ENCODE measurements at regions not wholly inside any gene's neighbourhood (a gene's known extent, or its start where the extent isn't known, plus 50 kb on each side); places are given as distances from the start of the nearest gene placed in this dataset.
"Not testable (repeated sequence)": the region's sequence is repeated elsewhere in the genome, so short reads cannot be mapped to it uniquely, and the experiment has no call there.

GRCh38 chr9:13915131-13915530 lies 398.8 kb downstream of the NFIB start:
- ATAC-seq (ENCODE audit: low read depth) (no peak), DNase-seq (no peak)
- H3K4me1 Mint-ChIP-seq: no peaks in the 10 kb centered on the region
- peaks cover 5% of the 10 kb centered on the region for H3K9me3 Mint-ChIP-seq
- ChIA-PET POLR2A (no interaction called here), CTCF (no interaction called here)
- no peak for TF ChIP-seq CTCF (IDR thresholded peaks at IDR 0.05)
- intact Hi-C loops (cut with micrococcal nuclease): no loop called here
- H3K4me3 Mint-ChIP-seq: no peak overlapping the region
- no peaks in the 10 kb centered on the region for H3K27me3 Mint-ChIP-seq
- H3K36me3 Mint-ChIP-seq (ENCODE audit: low read depth): no peaks in the 10 kb centered on the region
- H3K27ac Mint-ChIP-seq: no peak overlapping the region

GRCh38 chr9:13911473-13911872 lies 402.5 kb downstream of the NFIB start:
- CTCF ChIA-PET: no interaction called here
- POLR2A ChIA-PET: no interaction called here
- TF ChIP-seq CTCF (IDR thresholded peaks at IDR 0.05): no peak

GRCh38 chr9:13907842-13908241 lies 406.1 kb downstream of the NFIB start:
- H3K36me3 Mint-ChIP-seq (ENCODE audit: low read depth); DNase-seq; H3K27ac Mint-ChIP-seq; ATAC-seq (ENCODE audit: low read depth); intact Hi-C loops (cut with micrococcal nuclease); H3K4me3 Mint-ChIP-seq; H3K4me1 Mint-ChIP-seq; POLR2A ChIA-PET; H3K27me3 Mint-ChIP-seq; CTCF ChIA-PET: not testable (repeated sequence)
- peaks cover 15% of the 10 kb centered on the region for H3K9me3 Mint-ChIP-seq

More at GRCh38 chr9:13911473-13911872, 402.5 kb downstream of the NFIB start:
- no peak for DNase-seq
- Mint-ChIP-seq H3K4me1 (no peaks in the 10 kb centered on the region), H3K36me3 (ENCODE audit: low read depth) (no peaks in the 10 kb centered on the region), H3K4me3 (no peak overlapping the region), H3K9me3 (peaks cover 13% of the 10 kb centered on the region), H3K27me3 (no peaks in the 10 kb centered on the region), H3K27ac (no peak overlapping the region)
- intact Hi-C loops (cut with micrococcal nuclease): no loop called here
- ATAC-seq (ENCODE audit: low read depth): no peak

GRCh38 chr9:13904746-13905145 lies 409.2 kb downstream of the NFIB start:
- ChIA-PET CTCF (no interaction called here), POLR2A (no interaction called here)
- peaks cover 12% of the 10 kb centered on the region for H3K9me3 Mint-ChIP-seq
- intact Hi-C loops (cut with micrococcal nuclease): no loop called here
- H3K27me3 Mint-ChIP-seq: no peaks in the 10 kb centered on the region
- H3K36me3 Mint-ChIP-seq (ENCODE audit: low read depth): no peaks in the 10 kb centered on the region
- H3K4me1 Mint-ChIP-seq: no peaks in the 10 kb centered on the region
- no peak overlapping the region for H3K27ac Mint-ChIP-seq
- DNase-seq: no peak
- TF ChIP-seq CTCF (IDR thresholded peaks at IDR 0.05): no peak
- ATAC-seq (ENCODE audit: low read depth): no peak
- H3K4me3 Mint-ChIP-seq: no peak overlapping the region

GRCh38 chr9:13904311-13904710 lies 409.6 kb downstream of the NFIB start:
- intact Hi-C loops (cut with micrococcal nuclease): no loop called here
- ATAC-seq (ENCODE audit: low read depth) (no peak), DNase-seq (no peak)
- no peaks in the 10 kb centered on the region for H3K4me1 Mint-ChIP-seq
- peaks cover 12% of the 10 kb centered on the region for H3K9me3 Mint-ChIP-seq
- TF ChIP-seq CTCF (IDR thresholded peaks at IDR 0.05): no peak
- no peaks in the 10 kb centered on the region for H3K36me3 Mint-ChIP-seq (ENCODE audit: low read depth)
- no peaks in the 10 kb centered on the region for H3K27me3 Mint-ChIP-seq
- ChIA-PET CTCF (no interaction called here), POLR2A (no interaction called here)
- no peak overlapping the region for H3K27ac Mint-ChIP-seq
- no peak overlapping the region for H3K4me3 Mint-ChIP-seq

GRCh38 chr9:13902286-13903066 lies 411.5 kb downstream of the NFIB start:
- CTCF ChIA-PET: no interaction called here
- no peaks in the 10 kb centered on the region for H3K4me1 Mint-ChIP-seq

More at GRCh38 chr9:13902286-13903066, 411.5 kb downstream of the NFIB start:
- TF ChIP-seq CTCF (IDR thresholded peaks at IDR 0.05): no peak
- no peak overlapping the region for H3K27ac Mint-ChIP-seq
- H3K27me3 Mint-ChIP-seq: no peaks in the 10 kb centered on the region
- ATAC-seq (ENCODE audit: low read depth): no peak
- peaks cover 6% of the 10 kb centered on the region for H3K9me3 Mint-ChIP-seq
- H3K36me3 Mint-ChIP-seq (ENCODE audit: low read depth): no peaks in the 10 kb centered on the region
- POLR2A ChIA-PET: no interaction called here
- H3K4me3 Mint-ChIP-seq: no peak overlapping the region
- no peak for DNase-seq
- intact Hi-C loops (cut with micrococcal nuclease): no loop called here
